Endometrium (tissue), 2 donors: ENCODE measurements at regions not wholly inside any gene's neighbourhood (a gene's known extent, or its start where the extent isn't known, plus 50 kb on each side); places are given as distances from the start of the nearest gene placed in this dataset.
"Not testable (repeated sequence)": the region's sequence is repeated elsewhere in the genome, so short reads cannot be mapped to it uniquely, and the experiment has no call there.

ENCODE experiments used
- FAIRE-seq: peaks from 2 replicates; lab custom pipeline; 2012; peaks lifted over from hg19 to GRCh38; lab: Jason Lieb, UNC
- donor health status: control.
- donor health status: control.

- no peak for FAIRE-seq
These were observed 412.1 kb downstream of the CYLC2 start for GRCh38 chr9:103407260-103407659.

GRCh38 chr9:103410059-103410458 lies 414.9 kb downstream of the CYLC2 start:
- FAIRE-seq = no peak

GRCh38 chr9:103427696-103428095 lies 432.6 kb downstream of the CYLC2 start:
- no peak for FAIRE-seq

GRCh38 chr9:103430469-103430868 lies 435.3 kb downstream of the CYLC2 start:
- FAIRE-seq = no peak

GRCh38 chr9:103431809-103432208 lies 436.7 kb downstream of the CYLC2 start:
- no peak for FAIRE-seq

GRCh38 chr9:103444176-103444575 lies 449.0 kb downstream of the CYLC2 start:
- no peak for FAIRE-seq

GRCh38 chr9:103458826-103459225 lies 463.7 kb downstream of the CYLC2 start:
- FAIRE-seq = no peak

- FAIRE-seq = no peak
These were observed 476.1 kb downstream of the CYLC2 start for GRCh38 chr9:103471241-103471640.

- no peak for FAIRE-seq
These were observed 479.0 kb downstream of the CYLC2 start for GRCh38 chr9:103474156-103474555.

- no peak for FAIRE-seq
These were observed 488.5 kb downstream of the CYLC2 start for GRCh38 chr9:103483471-103484096.

- FAIRE-seq = no peak
These were observed 490.0 kb downstream of the CYLC2 start for GRCh38 chr9:103485138-103485537.

GRCh38 chr9:103514767-103515166 lies 519.6 kb downstream of the CYLC2 start:
- no peak for FAIRE-seq

- peak; percentile 84 for FAIRE-seq
These were observed 527.3 kb downstream of the CYLC2 start for GRCh38 chr9:103522409-103522808.

GRCh38 chr9:103530934-103531333 lies 535.8 kb downstream of the CYLC2 start:
- no peak for FAIRE-seq

- no peak for FAIRE-seq
These were observed 538.2 kb downstream of the CYLC2 start for GRCh38 chr9:103533318-103533717.

GRCh38 chr9:103537426-103537825 lies 542.3 kb downstream of the CYLC2 start:
- no peak for FAIRE-seq

- no peak for FAIRE-seq
These were observed 548.8 kb upstream of the SMC2 start for GRCh38 chr9:103545260-103545659.

- FAIRE-seq = no peak
These were observed 541.4 kb upstream of the SMC2 start for GRCh38 chr9:103552712-103553111.

GRCh38 chr9:103574056-103574455 lies 520.1 kb upstream of the SMC2 start:
- FAIRE-seq = no peak

- no peak for FAIRE-seq
These were observed 507.4 kb upstream of the SMC2 start for GRCh38 chr9:103586721-103587120.

GRCh38 chr9:103601287-103601686 lies 492.8 kb upstream of the SMC2 start:
- no peak for FAIRE-seq

GRCh38 chr9:103611950-103612349 lies 482.2 kb upstream of the SMC2 start:
- FAIRE-seq = not testable (repeated sequence)

- no peak for FAIRE-seq
These were observed 478.1 kb upstream of the SMC2 start for GRCh38 chr9:103615994-103616393.

GRCh38 chr9:103617046-103617445 lies 477.1 kb upstream of the SMC2 start:
- FAIRE-seq = no peak
